ENCODE measurements at regions not wholly inside any gene's neighbourhood (a gene's known extent, or its start where the extent isn't known, plus 50 kb on each side); places are given as distances from the start of the nearest gene placed in this dataset.

DNA sequence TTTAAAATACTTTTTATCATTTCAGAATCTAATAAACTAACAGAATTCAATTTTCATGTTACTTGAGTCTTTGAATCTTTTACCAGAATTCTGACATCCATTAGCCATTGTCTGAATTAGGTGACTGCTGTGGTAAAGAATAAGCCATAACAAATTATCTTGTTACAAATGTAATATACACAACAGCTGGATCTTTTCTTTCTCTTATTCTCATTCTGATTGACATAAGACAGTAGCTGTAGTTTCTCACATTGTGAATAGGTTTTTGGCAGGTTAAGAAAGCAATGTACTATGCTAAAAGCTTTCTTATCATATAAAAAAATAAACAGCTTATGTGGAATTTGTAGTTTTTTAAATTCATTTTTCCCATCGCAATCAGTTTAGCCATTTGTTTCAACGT lies 734.0 kb upstream of the PCDH9 start:
- ChIA-PET POLR2A (no interaction called here), CTCF (interaction anchor here (0.7 kb wide), 1 partner anchor 394 kb away, joined by 3 read pairs; no protein-coding TSS in a partner anchor)
- H3K36me3 Mint-ChIP-seq (ENCODE audit: low read depth): no peaks in the 10 kb centered on the region
- DNase-seq (no peak), ATAC-seq (no peak)
- intact Hi-C loops (cut with micrococcal nuclease): no loop called here
- TF ChIP-seq, protein P1, sequence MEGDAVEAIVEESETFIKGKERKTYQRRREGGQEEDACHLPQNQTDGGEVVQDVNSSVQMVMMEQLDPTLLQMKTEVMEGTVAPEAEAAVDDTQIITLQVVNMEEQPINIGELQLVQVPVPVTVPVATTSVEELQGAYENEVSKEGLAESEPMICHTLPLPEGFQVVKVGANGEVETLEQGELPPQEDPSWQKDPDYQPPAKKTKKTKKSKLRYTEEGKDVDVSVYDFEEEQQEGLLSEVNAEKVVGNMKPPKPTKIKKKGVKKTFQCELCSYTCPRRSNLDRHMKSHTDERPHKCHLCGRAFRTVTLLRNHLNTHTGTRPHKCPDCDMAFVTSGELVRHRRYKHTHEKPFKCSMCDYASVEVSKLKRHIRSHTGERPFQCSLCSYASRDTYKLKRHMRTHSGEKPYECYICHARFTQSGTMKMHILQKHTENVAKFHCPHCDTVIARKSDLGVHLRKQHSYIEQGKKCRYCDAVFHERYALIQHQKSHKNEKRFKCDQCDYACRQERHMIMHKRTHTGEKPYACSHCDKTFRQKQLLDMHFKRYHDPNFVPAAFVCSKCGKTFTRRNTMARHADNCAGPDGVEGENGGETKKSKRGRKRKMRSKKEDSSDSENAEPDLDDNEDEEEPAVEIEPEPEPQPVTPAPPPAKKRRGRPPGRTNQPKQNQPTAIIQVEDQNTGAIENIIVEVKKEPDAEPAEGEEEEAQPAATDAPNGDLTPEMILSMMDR (IDR thresholded peaks at IDR 0.05): no peak
- no peak overlapping the region for H3K27ac Mint-ChIP-seq
- H3K27me3 Mint-ChIP-seq: no peaks in the 10 kb centered on the region
- peaks cover 8% of the 10 kb centered on the region for H3K9me3 Mint-ChIP-seq
- no peaks in the 10 kb centered on the region for H3K4me1 Mint-ChIP-seq (ENCODE audit: low read depth)
- H3K4me3 Mint-ChIP-seq: no peak overlapping the region

DNA sequence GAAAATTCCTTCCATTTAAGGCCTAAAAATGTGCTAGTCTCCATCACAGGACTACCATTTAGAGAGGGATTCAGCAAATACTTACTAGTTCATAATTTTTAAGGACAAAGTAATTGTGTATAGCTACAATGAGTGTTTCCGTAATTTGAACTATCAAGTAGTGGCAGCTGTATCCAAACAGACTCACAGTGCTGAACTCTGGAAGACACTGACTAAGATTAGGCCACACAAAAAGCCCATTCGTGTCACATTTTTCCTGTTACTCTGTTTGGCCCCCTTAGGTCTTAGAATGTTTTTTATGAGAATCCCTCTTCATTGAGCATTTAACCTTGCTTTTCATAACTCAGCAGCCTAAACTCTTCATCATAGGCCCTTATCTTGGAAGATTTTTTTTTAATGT lies 731.2 kb upstream of the PCDH9 start:
- DNase-seq (no peak), ATAC-seq (no peak)
- POLR2A ChIA-PET: no interaction called here
- intact Hi-C loops (cut with micrococcal nuclease): no loop called here
- no peak overlapping the region for H3K4me3 Mint-ChIP-seq
- CTCF ChIA-PET: no interaction called here
- H3K36me3 Mint-ChIP-seq (ENCODE audit: low read depth): no peaks in the 10 kb centered on the region
- H3K4me1 Mint-ChIP-seq (ENCODE audit: low read depth): no peaks in the 10 kb centered on the region
- peaks cover 10% of the 10 kb centered on the region for H3K9me3 Mint-ChIP-seq
- TF ChIP-seq, protein P1 (IDR thresholded peaks at IDR 0.05): no peak
- H3K27me3 Mint-ChIP-seq: no peaks in the 10 kb centered on the region
- no peak overlapping the region for H3K27ac Mint-ChIP-seq

DNA sequence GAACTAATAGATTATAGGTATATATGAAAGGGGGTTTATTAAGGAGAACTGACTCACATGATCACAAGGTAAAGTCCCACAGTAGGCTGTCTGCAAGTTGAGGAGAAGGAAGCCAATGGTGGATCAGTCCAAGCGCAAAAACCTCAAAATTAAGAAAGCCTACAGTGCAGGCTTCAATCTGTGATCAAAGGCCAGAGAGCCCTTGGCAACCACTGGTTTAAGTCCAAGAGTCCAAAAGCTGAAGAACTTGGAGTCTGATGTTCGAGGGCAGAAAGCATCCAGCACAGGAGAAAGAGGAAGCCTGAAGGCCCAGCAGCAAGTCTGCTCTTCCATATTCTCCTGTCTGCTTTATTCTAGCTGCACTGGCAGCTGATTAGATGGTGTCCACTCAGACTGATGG lies 721.3 kb upstream of the PCDH9 start:
- no peak overlapping the region for H3K4me3 Mint-ChIP-seq
- no peak overlapping the region for H3K27ac Mint-ChIP-seq
- TF ChIP-seq, protein P1 (IDR thresholded peaks at IDR 0.05): no peak
- no peaks in the 10 kb centered on the region for H3K4me1 Mint-ChIP-seq (ENCODE audit: low read depth)
- no peak for DNase-seq
- intact Hi-C loops (cut with micrococcal nuclease): no loop called here
- H3K27me3 Mint-ChIP-seq: no peaks in the 10 kb centered on the region
- H3K9me3 Mint-ChIP-seq: peaks cover 10% of the 10 kb centered on the region
- ChIA-PET CTCF (no interaction called here), POLR2A (no interaction called here)
- ATAC-seq: no peak
- no peaks in the 10 kb centered on the region for H3K36me3 Mint-ChIP-seq (ENCODE audit: low read depth)

DNA sequence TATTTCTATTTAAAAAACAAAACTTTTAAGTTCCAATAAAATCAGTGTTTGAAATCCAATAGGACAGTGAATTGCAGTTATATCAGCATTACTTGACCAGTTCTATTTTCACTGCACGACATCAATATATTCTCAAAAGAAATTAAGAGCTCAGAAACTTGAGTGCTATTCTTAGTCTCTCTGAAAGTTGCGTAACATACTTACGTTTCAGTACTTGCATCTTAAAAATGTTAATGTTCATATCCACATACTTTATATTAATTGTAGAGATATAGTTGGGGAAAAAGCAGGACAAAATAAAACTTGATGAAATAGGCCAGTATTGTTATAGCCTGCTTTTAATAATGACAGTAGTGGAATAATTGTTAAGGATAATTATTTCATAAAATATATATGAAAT lies 720.5 kb upstream of the PCDH9 start:
- no peaks in the 10 kb centered on the region for H3K4me1 Mint-ChIP-seq (ENCODE audit: low read depth)
- intact Hi-C loops (cut with micrococcal nuclease): no loop called here
- ChIA-PET POLR2A (no interaction called here), CTCF (no interaction called here)
- DNase-seq (no peak), ATAC-seq (no peak)
- H3K9me3 Mint-ChIP-seq: peaks cover 7% of the 10 kb centered on the region
- no peaks in the 10 kb centered on the region for H3K36me3 Mint-ChIP-seq (ENCODE audit: low read depth)
- TF ChIP-seq, protein P1 (IDR thresholded peaks at IDR 0.05): no peak
- no peak overlapping the region for H3K4me3 Mint-ChIP-seq
- no peaks in the 10 kb centered on the region for H3K27me3 Mint-ChIP-seq
- H3K27ac Mint-ChIP-seq: no peak overlapping the region

DNA sequence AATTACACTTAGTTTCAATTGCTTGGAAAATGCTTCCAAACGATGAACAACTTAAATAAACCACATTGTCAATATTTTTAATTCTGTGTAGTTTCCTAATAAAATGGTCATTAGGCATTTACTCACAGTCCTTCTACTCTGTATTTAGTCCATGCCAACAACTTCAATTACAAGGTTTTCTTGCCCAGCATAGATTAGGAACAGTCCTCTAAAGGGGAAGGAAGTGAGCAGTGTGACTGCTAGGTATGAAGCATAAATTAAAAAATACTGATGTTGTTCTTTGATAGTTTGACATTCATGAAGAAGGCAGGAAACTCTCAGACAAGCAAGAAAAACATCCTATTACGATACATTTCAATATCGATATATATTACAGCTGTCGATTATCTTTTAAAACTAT lies 716.0 kb upstream of the PCDH9 start:
- intact Hi-C loops (cut with micrococcal nuclease): no loop called here
- no peaks in the 10 kb centered on the region for H3K36me3 Mint-ChIP-seq (ENCODE audit: low read depth)
- DNase-seq: no peak
- TF ChIP-seq, protein P1 (IDR thresholded peaks at IDR 0.05): no peak
- CTCF ChIA-PET: no interaction called here
- H3K4me3 Mint-ChIP-seq: no peak overlapping the region
- H3K27me3 Mint-ChIP-seq: no peaks in the 10 kb centered on the region
- no peak for ATAC-seq
- H3K27ac Mint-ChIP-seq: no peak overlapping the region
- no peaks in the 10 kb centered on the region for H3K4me1 Mint-ChIP-seq (ENCODE audit: low read depth)
- POLR2A ChIA-PET: no interaction called here
- H3K9me3 Mint-ChIP-seq: peaks cover 13% of the 10 kb centered on the region

All from activated CD8-positive, alpha-beta T cell treated with anti-CD3 and anti-CD28 coated beads for 36 hours (primary cell).